Small intestine (tissue), 7 donors: ENCODE measurements at regions not wholly inside any gene's neighbourhood (a gene's known extent, or its start where the extent isn't known, plus 50 kb on each side); places are given as distances from the start of the nearest gene placed in this dataset.
"Not testable (repeated sequence)": the region's sequence is repeated elsewhere in the genome, so short reads cannot be mapped to it uniquely, and the experiment has no call there.

Experiments
- DNase-seq, 2 donors: peaks; one replicate each; pipeline versions ENCODE4 v3.0.0 to v3.0.0-alpha.2; 2013
- FAIRE-seq: peaks from 2 replicates; lab custom pipeline; 2012; peaks lifted over from hg19 to GRCh38; lab: Jason Lieb, UNC
- H3K27ac ChIP-seq, 3 donors: one replicate each; pipeline ENCODE4 v1.5.1; 2013; ENCODE audit warnings: low read length in 2 of 3, mild to moderate bottlenecking in 2 of 3, control low read depth in 1 of 3, inconsistent platforms in 1 of 3, low read depth in 1 of 3, moderate library complexity in 1 of 3
- H3K27me3 ChIP-seq, 3 donors: one replicate each; pipeline ENCODE4 v1.6.1; 2013; ENCODE audit warnings: low read length in 3 of 3, inconsistent platforms in 1 of 3; ENCODE audit not compliant: control insufficient read depth in 3 of 3, insufficient read depth in 3 of 3
- H3K36me3 ChIP-seq, 3 donors: one replicate each; pipeline ENCODE4 v1.6.1; 2013; ENCODE audit warnings: low read length in 3 of 3, inconsistent platforms in 1 of 3, low read depth in 1 of 3, mild to moderate bottlenecking in 1 of 3, moderate library complexity in 1 of 3; ENCODE audit not compliant: control insufficient read depth in 3 of 3, insufficient read depth in 2 of 3
- H3K4me1 ChIP-seq, 3 donors: one replicate each; pipeline ENCODE4 v1.6.1; 2013; ENCODE audit warnings: low read length in 2 of 3, inconsistent platforms in 1 of 3, low read depth in 1 of 3, mild to moderate bottlenecking in 1 of 3, moderate library complexity in 1 of 3; ENCODE audit not compliant: control insufficient read depth in 3 of 3, insufficient read depth in 2 of 3
- H3K4me3 ChIP-seq, 3 donors: one replicate each; pipeline ENCODE4 v1.5.1; 2013; ENCODE audit warnings: low read length in 3 of 3, control low read depth in 1 of 3, inconsistent platforms in 1 of 3, low read depth in 1 of 3, mild to moderate bottlenecking in 1 of 3, moderate library complexity in 1 of 3
- H3K9me3 ChIP-seq, 2 donors: one replicate each; pipeline ENCODE4 v1.6.1; 2013; ENCODE audit warnings: low read depth in 1 of 2, low read length in 1 of 2; ENCODE audit not compliant: control insufficient read depth in 2 of 2, insufficient read depth in 1 of 2
- WGBS, 3 donors: extraction: QIAGEN DNeasy Blood & Tissue Kit; methylation state at CpG; one replicate each; pipeline ENCODE4 v1.1.7; 2013; 5-methylcytosine and 5-hydroxymethylcytosine counted together
- donor health status: healthy with polysubstance abuse.
- donor health status: control.
- donor health status: control.
- donor health status: Bipolar disorder and iron deficiency.
- donor health status: healthy.

DNA sequence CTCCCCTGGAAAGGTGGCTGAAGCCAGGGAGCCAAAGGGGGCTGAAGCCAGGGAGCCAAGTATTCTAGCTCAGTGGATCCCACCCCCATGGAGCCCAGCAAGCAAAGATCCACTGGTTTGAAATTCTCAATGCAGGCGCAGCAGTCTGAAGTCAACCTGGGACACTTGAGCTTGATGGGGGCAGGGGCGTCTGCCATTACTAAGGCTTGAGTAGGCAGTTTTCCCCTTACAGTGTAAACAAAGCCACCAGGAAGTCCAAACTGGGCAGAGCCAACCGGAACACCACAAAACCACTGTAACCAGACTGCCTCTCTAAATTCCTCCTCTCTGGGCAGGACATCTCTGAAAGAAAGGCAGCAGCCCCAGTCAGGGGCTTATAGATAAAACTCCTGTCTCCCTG, 308.2 kb downstream of the AGTPBP1 start:
- DNase-seq, H3K27ac ChIP-seq, H3K36me3 ChIP-seq, H3K4me3 ChIP-seq, H3K9me3 ChIP-seq, H3K27me3 ChIP-seq, H3K4me1 ChIP-seq, FAIRE-seq: not testable (repeated sequence)
- 72 to 74% (median 72%) methylated on average over 3 of the region's 3 CpGs for WGBS, 3 donors

DNA sequence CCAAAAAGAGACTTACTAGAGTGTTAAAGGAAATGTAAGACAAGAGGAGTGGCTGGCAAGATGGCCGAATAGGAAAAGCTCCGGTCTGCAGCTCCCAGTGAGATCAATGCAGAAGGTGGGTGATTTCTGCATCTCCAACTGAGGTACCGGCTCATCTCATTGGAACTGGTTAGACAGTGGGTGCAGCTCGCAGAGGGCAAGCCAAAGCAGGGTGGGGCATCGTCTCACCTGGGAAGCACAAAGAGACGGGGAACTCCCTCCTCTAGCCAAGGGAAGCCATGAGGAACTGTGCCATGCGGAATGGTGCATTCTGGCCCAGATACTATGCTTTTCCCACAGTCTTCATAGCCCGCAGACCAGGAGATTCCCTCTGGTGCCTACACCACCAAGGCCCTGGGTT, 308.7 kb downstream of the AGTPBP1 start:
- H3K36me3 ChIP-seq = no peaks in the 10 kb centered on the region
- no peak overlapping the region for H3K4me3 ChIP-seq
- H3K9me3 ChIP-seq = no peaks in the 10 kb centered on the region
- DNase-seq = no peak
- peaks cover 0 to 2% (median 0%) of the 10 kb centered on the region in 3 donors for H3K27me3 ChIP-seq
- WGBS, 3 donors = 91 to 95% (median 94%) methylated on average over 8 of the region's 8 CpGs
- H3K27ac ChIP-seq = no peak overlapping the region
- H3K4me1 ChIP-seq = no peaks in the 10 kb centered on the region
- no peak for FAIRE-seq

DNA sequence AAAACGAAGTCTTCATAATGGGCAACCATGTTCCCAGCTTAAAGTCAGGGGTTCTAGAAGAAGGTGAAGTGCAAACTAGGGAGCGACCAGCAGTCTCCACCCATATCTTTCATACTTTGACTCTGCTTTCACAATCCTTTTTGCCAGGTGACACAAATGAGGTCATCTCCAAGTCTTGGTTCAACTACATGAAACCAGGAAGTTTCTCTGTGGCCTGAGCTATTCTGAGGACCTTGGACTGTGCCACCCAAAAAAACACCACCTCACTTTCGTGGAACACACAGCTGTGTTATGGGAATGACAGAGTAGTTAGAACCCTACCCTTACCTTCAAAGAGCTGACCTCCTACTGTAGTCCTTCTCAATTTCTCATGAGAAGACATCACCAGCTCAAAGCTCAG, 309.2 kb downstream of the AGTPBP1 start:
- Histone ChIP-seq H3K36me3 (no peaks in the 10 kb centered on the region), H3K27me3 (peaks cover 0 to 2% (median 0%) of the 10 kb centered on the region in 3 donors), H3K4me1 (no peaks in the 10 kb centered on the region), H3K4me3 (no peak overlapping the region), H3K9me3 (no peaks in the 10 kb centered on the region), H3K27ac (no peak overlapping the region)
- FAIRE-seq = no peak
- peak; percentile 6 to 13 for DNase-seq
- WGBS, 3 donors = 23 to 68% (median 30%) methylated on average over 3 of the region's 3 CpGs

DNA sequence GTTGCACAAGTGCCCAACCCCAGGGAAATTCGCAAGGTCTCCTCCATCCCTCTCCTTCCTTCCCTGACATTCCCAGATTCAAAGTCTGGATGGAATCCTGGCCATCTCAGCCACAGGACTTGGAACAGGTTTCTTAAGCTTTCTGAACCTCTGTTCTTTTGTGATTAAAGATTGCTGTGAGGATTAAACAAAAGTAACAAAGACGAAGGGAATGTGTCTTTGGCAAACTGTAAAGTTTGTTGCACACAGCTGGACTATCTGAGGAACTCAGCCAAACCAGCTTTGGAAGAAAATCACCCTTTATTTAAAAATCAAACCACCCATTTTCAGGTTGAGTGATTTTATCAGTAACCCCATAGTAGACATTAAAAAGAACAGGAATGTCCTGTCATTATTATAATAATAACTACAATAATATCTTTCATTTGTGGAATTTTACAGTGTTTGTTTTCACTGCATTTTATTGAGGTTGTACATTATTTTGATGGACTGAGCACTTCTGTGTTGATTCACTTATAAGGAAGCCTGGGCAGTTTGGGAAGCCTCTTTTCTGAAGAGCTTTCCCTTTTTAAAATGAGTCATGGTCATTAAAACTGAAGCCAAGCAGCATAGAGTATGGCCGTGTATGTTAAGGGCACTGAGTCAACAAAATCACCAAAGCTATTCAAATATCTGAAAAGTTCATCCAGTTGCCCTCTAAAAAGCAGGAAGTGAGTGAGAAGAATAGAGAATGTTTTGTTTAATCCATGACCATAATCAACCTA, 310.2 kb downstream of the AGTPBP1 start:
- DNase-seq (no peak), FAIRE-seq (no peak)
- Histone ChIP-seq H3K4me1 (no peaks in the 10 kb centered on the region), H3K27me3 (peaks cover 0 to 2% (median 0%) of the 10 kb centered on the region in 3 donors), H3K9me3 (no peaks in the 10 kb centered on the region), H3K27ac (no peak overlapping the region), H3K4me3 (no peak overlapping the region), H3K36me3 (no peaks in the 10 kb centered on the region)
- WGBS, 3 donors = 40 to 48% (median 43%) methylated on average over 3 of the region's 3 CpGs

DNA sequence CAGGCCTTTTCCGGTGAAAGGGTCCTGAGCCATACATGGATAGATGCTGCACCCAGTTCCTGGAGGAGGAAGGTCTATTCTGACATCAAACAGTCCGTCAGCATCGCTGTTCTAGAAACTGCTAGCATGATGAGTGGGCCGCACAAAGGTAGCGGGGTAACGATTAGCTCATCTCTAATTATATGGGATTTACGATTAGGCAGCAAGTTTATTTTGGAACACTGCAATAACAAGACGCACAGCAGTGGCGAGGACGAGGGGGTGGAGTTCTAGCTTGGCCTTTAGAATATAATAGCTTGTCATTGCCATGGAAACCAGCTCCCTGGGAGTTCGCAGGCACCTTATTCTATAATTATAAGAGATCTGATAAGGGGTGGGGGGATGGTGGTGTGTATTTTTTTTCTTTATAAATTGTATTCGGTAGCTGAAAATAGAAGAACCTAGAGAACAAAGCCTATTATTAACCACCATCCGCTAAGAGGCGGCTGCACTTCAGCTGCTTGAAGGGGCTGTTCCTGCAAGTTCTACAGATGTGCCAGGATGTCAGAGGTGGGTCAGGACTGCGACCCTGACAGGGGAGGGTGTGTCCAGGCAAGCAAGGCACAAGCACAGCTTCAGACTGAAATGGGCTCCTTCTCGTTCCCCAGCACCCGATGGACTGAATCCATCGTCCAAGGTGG, 311.0 kb downstream of the AGTPBP1 start:
- Histone ChIP-seq H3K27me3 (peaks cover 0 to 2% (median 0%) of the 10 kb centered on the region in 3 donors), H3K27ac (no peak overlapping the region), H3K36me3 (no peaks in the 10 kb centered on the region), H3K9me3 (no peaks in the 10 kb centered on the region), H3K4me3 (no peak overlapping the region), H3K4me1 (no peaks in the 10 kb centered on the region)
- FAIRE-seq (no peak), DNase-seq (no peak)
- whole genome bisulfite sequencing, 3 donors = 65 to 70% (median 66%) methylated on average over 18 of the region's 18 CpGs

DNA sequence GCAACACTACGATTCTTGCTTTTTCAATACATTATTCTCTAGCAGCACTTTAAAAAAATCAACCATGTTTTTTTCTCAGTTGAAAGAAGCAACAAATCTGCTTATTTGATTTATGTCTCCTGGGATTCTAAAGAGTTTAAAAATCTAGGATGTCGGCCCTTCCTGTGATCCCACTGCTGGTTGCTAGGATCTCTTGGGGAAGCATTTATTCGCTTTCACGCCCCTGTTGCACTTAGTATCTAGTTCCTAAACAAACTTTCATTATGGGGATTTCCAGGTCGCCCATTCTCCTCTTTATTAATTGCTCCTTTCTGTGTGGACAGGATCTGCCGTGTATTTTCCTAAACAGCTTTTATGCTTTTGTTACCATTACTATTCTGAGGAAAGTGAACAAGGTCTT, 313.5 kb downstream of the AGTPBP1 start:
- FAIRE-seq (no peak), DNase-seq (no peak)
- Histone ChIP-seq H3K4me3 (no peak overlapping the region), H3K36me3 (no peaks in the 10 kb centered on the region), H3K27me3 (peaks cover 0 to 2% (median 0%) of the 10 kb centered on the region in 3 donors), H3K9me3 (no peaks in the 10 kb centered on the region), H3K4me1 (no peaks in the 10 kb centered on the region), H3K27ac (no peak overlapping the region)
- WGBS, 3 donors = 67 to 75% (median 72%) methylated on average over 6 of the region's 6 CpGs

DNA sequence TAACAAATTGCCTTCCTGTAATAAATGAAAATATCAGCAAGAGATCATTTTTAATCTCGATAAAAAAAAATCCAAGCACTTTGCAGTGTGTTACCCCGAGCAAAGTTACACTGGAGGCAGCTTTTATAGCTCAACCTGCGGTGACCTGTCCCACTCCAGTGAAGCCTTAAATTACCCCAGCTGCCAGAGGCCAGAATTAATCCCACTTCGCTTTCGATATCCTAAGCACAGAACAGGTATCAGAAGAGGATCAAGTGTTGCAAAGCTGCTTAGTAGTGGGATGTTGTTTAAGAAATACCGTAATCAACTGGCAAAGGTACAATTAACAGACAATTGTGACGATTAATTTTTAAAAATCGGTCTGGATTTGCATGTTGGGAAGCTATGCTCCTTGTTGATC, 314.0 kb downstream of the AGTPBP1 start:
- Histone ChIP-seq H3K27ac (no peak overlapping the region), H3K4me1 (no peaks in the 10 kb centered on the region), H3K36me3 (no peaks in the 10 kb centered on the region), H3K4me3 (no peak overlapping the region), H3K9me3 (no peaks in the 10 kb centered on the region), H3K27me3 (peaks cover 0 to 2% (median 0%) of the 10 kb centered on the region in 3 donors)
- no peak for FAIRE-seq
- WGBS, 3 donors = 78 to 84% (median 80%) methylated on average over 8 of the region's 8 CpGs
- no peak for DNase-seq

DNA sequence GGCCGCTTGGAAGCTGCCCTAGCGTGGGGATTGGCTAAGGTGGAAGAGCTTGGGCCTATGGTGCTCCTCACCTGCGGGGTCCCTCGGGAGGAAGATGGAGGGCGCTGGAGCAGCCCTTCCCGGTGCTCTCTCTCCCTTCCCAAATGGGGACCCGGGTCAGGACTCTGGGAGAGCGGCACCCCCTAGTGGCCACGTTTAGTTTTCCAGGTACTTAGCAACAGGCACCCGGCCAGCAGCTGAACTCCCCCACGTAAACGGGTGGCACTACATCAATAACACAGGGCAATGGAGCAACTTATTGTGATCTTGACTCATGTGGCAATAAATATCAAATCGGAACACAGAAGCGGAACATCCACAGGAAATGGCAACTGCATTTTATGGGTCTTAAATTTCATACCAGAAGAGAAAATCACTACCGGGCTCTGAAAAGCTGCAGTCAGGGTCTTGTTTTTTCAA, 316.6 kb downstream of the AGTPBP1 start:
- DNase-seq (peak; percentile 29 to 57), FAIRE-seq (no peak)
- 12 to 20% (median 17%) methylated on average over 15 of the region's 15 CpGs for WGBS, 3 donors
- H3K4me3 ChIP-seq = no peak overlapping the region
- H3K27me3 ChIP-seq = peaks cover 0 to 2% (median 0%) of the 10 kb centered on the region in 3 donors
- no peak overlapping the region for H3K27ac ChIP-seq
- no peaks in the 10 kb centered on the region for H3K36me3 ChIP-seq
- H3K4me1 ChIP-seq = no peaks in the 10 kb centered on the region
- H3K9me3 ChIP-seq = no peaks in the 10 kb centered on the region
